ENCODE measurements at regions not wholly inside any gene's neighbourhood (a gene's known extent, or its start where the extent isn't known, plus 50 kb on each side); places are given as distances from the start of the nearest gene placed in this dataset.

DNA sequence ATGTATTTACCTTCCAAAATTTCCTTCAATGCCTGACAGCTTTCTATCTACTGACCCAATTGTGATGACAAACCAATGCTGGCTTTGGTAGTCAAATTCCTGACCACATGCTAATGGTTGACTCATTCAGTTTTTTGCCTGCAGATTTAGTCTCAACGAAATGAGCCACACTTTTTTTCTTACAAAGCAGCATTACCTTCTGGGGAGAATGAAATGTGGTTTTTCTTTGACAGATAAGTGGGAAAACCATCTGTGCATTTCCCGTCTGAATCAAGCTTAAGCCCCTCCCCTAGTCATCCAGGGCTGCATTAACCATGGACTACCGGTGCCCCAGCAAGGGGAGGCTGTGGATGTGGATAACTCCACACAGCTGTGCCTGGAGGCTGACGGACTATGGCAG, 99.6 kb upstream of the TAF11L2 start:
- TF ChIP-seq CTCF (IDR thresholded peaks at IDR 0.05) (no peak), POLR2AphosphoS5 (IDR thresholded peaks at IDR 0.05; ENCODE audit: low read depth, low read length) (no peak), TCF7L2 (IDR thresholded peaks at IDR 0.05; ENCODE audit: low read depth, low read length) (no peak), SIN3A (IDR thresholded peaks at IDR 0.05; ENCODE audit: borderline replicate concordance, insufficient read depth, low read depth, low read length) (no peak)
- TF ChIP-seq, protein P1, sequence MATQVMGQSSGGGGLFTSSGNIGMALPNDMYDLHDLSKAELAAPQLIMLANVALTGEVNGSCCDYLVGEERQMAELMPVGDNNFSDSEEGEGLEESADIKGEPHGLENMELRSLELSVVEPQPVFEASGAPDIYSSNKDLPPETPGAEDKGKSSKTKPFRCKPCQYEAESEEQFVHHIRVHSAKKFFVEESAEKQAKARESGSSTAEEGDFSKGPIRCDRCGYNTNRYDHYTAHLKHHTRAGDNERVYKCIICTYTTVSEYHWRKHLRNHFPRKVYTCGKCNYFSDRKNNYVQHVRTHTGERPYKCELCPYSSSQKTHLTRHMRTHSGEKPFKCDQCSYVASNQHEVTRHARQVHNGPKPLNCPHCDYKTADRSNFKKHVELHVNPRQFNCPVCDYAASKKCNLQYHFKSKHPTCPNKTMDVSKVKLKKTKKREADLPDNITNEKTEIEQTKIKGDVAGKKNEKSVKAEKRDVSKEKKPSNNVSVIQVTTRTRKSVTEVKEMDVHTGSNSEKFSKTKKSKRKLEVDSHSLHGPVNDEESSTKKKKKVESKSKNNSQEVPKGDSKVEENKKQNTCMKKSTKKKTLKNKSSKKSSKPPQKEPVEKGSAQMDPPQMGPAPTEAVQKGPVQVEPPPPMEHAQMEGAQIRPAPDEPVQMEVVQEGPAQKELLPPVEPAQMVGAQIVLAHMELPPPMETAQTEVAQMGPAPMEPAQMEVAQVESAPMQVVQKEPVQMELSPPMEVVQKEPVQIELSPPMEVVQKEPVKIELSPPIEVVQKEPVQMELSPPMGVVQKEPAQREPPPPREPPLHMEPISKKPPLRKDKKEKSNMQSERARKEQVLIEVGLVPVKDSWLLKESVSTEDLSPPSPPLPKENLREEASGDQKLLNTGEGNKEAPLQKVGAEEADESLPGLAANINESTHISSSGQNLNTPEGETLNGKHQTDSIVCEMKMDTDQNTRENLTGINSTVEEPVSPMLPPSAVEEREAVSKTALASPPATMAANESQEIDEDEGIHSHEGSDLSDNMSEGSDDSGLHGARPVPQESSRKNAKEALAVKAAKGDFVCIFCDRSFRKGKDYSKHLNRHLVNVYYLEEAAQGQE (IDR thresholded peaks at IDR 0.05; ENCODE audit: insufficient read depth in 1 of 2, low read depth in 2 of 2, low read length in 1 of 2), result no peak

All from Panc1 (cell line).